Mesodermal cell (in vitro differentiated cells): ENCODE measurements at regions not wholly inside any gene's neighbourhood (a gene's known extent, or its start where the extent isn't known, plus 50 kb on each side); places are given as distances from the start of the nearest gene placed in this dataset.

Experiments used
- H3K27ac ChIP-seq: 2 replicates; pipeline ENCODE4 v1.7.0; 2013; ENCODE audit warnings: mild to moderate bottlenecking, low read depth, low read length, moderate library complexity; ENCODE audit not compliant: severe bottlenecking
- H3K36me3 ChIP-seq: 2 replicates; pipeline ENCODE4 v1.7.1; 2013; ENCODE audit warnings: mild to moderate bottlenecking, low read length, moderate library complexity; ENCODE audit not compliant: control insufficient read depth, insufficient read depth
- H3K4me1 ChIP-seq: one replicate; pipeline ENCODE4 v1.7.1; 2013; ENCODE audit warnings: mild to moderate bottlenecking, low read length; ENCODE audit not compliant: insufficient read depth, control insufficient read depth, poor library complexity, severe bottlenecking
- H3K4me3 ChIP-seq: 2 replicates; pipeline ENCODE4 v1.7.0; 2013; ENCODE audit warnings: low read length, control low read depth, mild to moderate bottlenecking; ENCODE audit not compliant: insufficient read depth, poor library complexity, severe bottlenecking; ENCODE audit errors: extremely low read depth
- H3K9me3 ChIP-seq: 2 replicates; pipeline ENCODE4 v1.7.1; 2013; ENCODE audit warnings: mild to moderate bottlenecking, low read length, moderate library complexity; ENCODE audit not compliant: control insufficient read depth
- WGBS, 2 experiments: methylation state at CpG; one replicate each; pipeline ENCODE4 v1.1.5; 2013; ENCODE audit warnings: missing lambda C conversion rate in 2 of 2; ENCODE audit not compliant: insufficient coverage in 2 of 2; 5-methylcytosine and 5-hydroxymethylcytosine counted together

DNA sequence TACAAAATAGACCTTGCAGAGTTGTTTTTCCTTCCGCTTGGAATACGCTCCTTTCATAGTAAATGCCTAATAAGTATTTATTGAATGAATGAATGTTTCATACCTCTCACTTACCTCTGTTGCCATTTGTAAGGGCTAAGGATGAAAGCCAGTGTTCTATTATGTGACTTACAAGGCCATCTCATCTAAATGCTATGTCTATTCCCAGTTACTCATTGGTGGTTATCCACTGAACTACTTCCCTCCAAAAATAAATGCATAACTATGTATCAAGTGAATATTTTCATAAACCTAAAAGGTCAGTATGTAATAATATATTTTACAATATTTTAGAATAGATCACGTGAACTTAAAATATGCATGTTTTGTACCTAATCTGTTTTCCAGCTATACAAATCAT, 670.5 kb upstream of the RGMB start:
- no peaks in the 10 kb centered on the region for H3K36me3 ChIP-seq

DNA sequence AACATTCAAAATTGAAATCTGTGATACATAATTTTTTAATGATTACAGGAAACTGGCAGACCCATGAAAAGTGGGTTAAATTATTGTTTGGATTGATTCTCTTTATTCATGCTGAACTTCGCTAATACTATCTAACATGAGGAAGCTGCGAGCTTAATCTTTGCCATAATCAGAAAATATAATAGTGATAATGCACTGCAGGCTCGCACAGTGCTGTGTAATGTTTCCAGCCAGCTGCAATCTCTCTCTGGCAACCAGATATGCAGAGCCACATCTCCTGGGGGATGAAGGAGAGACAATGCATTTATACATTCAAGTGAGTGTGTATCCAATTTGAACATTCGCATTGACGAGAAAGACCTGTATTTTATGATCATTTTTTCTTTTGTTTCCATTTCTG, 669.7 kb upstream of the RGMB start:
- peaks cover 5% of the 10 kb centered on the region for H3K4me1 ChIP-seq
- WGBS, 2 experiments = 80 to 100% methylated on average over 1 to 2 of the region's 5 CpGs
- no peak overlapping the region for H3K27ac ChIP-seq
- no peaks in the 10 kb centered on the region for H3K9me3 ChIP-seq
- no peaks in the 10 kb centered on the region for H3K36me3 ChIP-seq
- H3K4me3 ChIP-seq = no peak overlapping the region

More for the DNA sequence above, 670.5 kb upstream of the RGMB start:
- Histone ChIP-seq H3K4me3 (no peak overlapping the region), H3K27ac (no peak overlapping the region), H3K9me3 (no peaks in the 10 kb centered on the region), H3K4me1 (no peaks in the 10 kb centered on the region)
- WGBS, 2 experiments = no CpG with 5 or more reads among the region's 3 CpGs

DNA sequence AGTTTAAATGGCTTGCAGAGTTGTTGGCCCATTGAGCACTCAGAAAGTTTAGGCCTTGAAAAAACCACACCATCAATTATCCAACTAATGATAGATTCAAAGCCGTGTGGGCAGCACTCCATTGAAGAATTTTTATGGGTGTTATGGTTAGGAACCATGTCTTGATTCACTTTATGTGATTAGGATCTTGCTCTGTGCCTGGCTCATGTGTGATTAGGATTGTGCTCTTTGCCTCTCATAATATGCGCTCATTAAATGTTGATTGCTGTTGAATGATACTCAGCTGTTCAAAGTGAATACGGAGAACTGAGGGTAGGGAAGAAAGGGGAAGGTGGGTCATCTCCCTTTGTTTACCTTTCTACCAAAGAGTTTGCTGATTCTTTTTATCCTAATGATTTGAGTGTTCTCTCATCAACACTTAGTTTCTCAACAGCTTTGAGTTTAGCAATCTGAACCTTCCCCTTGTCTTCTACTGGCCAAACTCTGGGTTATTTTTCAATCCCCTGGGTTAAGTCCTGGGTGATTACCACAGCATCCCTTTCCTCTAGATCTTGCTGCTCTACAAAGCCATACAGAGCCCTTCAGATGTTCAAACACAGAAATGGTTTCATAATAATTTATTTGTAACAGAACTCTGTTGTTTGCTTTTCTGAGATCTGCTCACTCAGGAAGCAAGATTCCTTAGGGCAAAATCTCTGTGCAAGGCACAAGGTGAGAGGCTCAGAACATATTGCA, 668.8 kb upstream of the RGMB start:
- WGBS, 2 experiments = 90% methylated on average over 2 of the region's 3 CpGs; no CpG with 5 or more reads in 1 of the 2 experiments
- H3K36me3 ChIP-seq = no peaks in the 10 kb centered on the region
- no peaks in the 10 kb centered on the region for H3K9me3 ChIP-seq
- peaks cover 5% of the 10 kb centered on the region for H3K4me1 ChIP-seq
- no peak overlapping the region for H3K4me3 ChIP-seq
- H3K27ac ChIP-seq = no peak overlapping the region

DNA sequence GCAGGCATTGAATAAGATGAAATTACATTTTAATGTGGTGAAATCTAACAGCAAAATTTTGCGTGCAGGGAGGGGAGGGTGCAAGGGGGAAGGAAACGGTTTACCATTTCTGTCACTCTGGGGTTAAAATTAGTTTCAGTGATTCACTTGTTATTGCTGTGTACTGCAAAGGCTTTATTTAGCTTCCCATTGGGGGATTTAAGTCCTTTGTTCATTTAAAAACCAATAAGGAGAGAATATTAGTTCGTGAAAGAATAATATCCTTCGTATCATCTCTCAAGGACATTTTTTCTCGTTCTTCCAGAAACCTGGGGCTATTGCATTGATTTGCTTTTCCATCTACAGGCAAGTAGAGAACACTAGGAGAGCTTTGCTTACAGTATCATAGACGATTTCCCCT, 667.8 kb upstream of the RGMB start:
- H3K4me1 ChIP-seq = peaks cover 10% of the 10 kb centered on the region
- 97 to 98% methylated on average over 4 of the region's 6 CpGs for WGBS, 2 experiments
- no peak overlapping the region for H3K27ac ChIP-seq
- no peak overlapping the region for H3K4me3 ChIP-seq
- no peaks in the 10 kb centered on the region for H3K36me3 ChIP-seq
- no peaks in the 10 kb centered on the region for H3K9me3 ChIP-seq

DNA sequence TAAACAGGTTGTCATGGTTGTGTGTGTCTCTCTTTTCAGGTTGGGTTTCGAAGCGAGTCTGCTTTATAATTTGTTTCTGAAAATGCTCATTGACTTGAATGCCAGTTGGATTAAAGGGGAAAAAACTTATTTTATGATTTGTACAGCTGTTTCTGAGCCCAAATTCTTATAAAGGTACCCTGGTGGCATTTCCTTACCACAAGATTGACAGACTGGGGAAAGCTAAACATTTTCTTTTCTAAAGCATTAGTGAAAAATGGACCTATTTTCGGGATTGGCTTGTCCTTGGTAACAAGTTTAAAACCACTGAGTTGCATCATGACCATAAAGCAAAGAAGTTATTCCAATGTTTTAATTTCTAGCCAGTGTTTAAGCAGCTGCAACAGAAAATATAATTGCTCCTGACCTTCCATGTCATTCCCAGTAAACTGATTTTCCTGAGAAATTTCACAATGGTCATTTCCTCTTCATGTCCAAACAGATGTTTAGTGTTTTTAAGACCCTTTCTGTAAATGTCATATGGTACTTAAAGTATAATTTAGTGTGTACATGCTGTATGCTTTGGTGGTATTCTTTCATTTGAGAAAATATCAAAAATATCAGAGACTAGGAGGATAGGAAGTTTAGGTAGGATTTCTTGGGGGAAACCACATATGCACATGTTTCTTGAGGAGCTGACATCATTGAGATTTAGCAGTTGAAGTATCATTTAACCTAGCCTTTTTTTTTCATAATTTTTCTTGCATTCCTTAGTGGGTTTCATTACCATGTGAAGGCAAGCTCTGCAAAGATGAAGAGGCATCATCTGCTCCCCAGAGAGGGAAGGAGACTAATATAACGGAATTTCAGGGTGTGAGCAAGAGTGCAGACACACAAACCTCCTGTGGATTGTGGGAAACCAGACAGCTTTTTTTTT, 667.1 kb upstream of the RGMB start:
- Histone ChIP-seq H3K4me1 (peaks cover 10% of the 10 kb centered on the region), H3K9me3 (no peaks in the 10 kb centered on the region), H3K27ac (no peak overlapping the region), H3K36me3 (no peaks in the 10 kb centered on the region), H3K4me3 (no peak overlapping the region)
- WGBS, 2 experiments = 70 to 90% methylated on average over 2 of the region's 4 CpGs

DNA sequence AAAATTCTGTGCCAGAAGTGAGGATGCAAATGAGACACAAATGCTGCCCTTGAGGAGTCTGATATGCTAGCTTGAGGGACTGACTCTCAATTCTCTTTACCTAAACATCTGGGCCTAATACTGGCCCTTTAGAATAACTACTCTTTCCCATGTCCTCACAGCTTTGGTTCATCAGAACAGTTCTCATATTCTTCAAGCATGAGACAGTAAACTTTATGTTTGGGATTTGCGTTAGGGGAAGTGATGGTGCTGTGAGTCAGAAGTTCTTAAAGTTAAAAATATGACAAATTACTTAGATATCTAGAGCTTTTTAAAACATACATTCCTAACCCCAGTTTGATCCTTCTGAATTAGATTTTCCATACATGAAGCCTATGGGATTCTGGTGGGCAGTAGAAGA, 665.0 kb upstream of the RGMB start:
- no peaks in the 10 kb centered on the region for H3K9me3 ChIP-seq
- WGBS, 2 experiments = no CpG with 5 or more reads among the region's 1 CpG
- peaks cover 10% of the 10 kb centered on the region for H3K4me1 ChIP-seq
- no peak overlapping the region for H3K27ac ChIP-seq
- no peaks in the 10 kb centered on the region for H3K36me3 ChIP-seq
- no peak overlapping the region for H3K4me3 ChIP-seq

DNA sequence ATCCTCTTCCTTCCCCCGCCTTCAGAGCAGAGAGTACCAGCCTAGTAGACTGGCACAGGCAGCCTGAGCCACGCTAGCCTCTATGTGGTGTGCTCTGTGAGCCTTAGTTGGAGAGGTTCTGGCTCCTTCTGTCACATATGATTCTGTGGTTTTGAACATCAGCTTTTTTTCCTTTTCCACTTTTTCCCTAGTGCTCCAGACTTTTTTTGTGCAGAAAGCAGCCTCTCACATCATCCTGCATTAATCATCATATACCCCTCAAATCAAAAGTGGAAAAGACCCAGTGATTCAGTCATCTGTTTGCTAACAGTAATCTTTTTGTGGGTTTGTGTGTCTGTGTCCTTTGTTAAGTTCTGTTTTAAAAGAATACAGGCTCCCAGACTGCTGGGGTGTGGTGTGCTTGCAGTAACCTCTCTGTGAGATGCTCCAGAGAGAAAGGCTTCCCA, 663.9 kb upstream of the RGMB start:
- Histone ChIP-seq H3K27ac (no peak overlapping the region), H3K4me3 (no peak overlapping the region), H3K36me3 (no peaks in the 10 kb centered on the region), H3K9me3 (no peaks in the 10 kb centered on the region), H3K4me1 (peaks cover 10% of the 10 kb centered on the region)
- no CpG with 5 or more reads among the region's 2 CpGs for whole genome bisulfite sequencing, 2 experiments

DNA sequence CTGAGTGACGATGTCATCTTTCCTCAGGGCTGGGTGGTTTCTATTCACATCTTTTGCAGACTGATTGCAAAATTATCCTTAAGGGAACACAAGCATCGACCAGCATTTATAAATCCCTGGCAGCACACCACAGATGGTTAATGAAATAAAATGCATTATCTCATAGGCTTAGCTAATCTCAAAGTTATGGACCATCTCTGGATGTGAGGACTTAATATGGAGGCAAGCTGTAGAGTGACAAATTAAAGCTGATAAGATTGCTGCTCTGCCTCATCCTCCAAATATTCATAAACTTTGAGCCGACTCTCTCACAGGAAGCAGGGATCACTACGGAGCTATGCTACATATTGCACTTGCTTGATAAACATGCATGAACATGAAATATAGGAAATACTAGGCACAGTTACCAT, 663.2 kb upstream of the RGMB start:
- no peak overlapping the region for H3K27ac ChIP-seq
- no CpG with 5 or more reads among the region's 4 CpGs for WGBS, 2 experiments
- peaks cover 10% of the 10 kb centered on the region for H3K4me1 ChIP-seq
- no peaks in the 10 kb centered on the region for H3K36me3 ChIP-seq
- no peak overlapping the region for H3K4me3 ChIP-seq
- H3K9me3 ChIP-seq = no peaks in the 10 kb centered on the region

DNA sequence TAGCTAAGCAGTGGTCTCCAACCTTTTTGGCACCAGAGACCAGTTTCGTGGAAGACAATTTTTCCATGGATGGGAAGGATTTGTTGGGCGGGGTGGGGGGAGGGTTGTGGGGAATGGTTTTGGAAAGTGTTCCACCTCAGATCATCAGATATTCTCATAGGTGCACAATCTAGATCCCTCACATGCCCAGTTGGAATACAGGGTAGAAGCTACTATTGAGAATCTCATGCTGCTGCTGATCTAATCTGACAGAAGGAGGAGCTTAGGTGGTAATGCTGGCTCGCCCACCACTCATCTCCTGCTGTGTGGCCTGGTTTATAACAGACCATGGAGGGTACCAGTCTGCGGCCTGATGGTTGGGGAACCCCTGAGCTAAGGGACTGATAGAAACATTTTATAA, 662.7 kb upstream of the RGMB start:
- no peak overlapping the region for H3K27ac ChIP-seq
- 86% methylated on average over 1 of the region's 4 CpGs; no CpG with 5 or more reads in 1 of the 2 experiments for WGBS, 2 experiments
- H3K4me1 ChIP-seq = peaks cover 10% of the 10 kb centered on the region
- no peaks in the 10 kb centered on the region for H3K9me3 ChIP-seq
- H3K4me3 ChIP-seq = no peak overlapping the region
- H3K36me3 ChIP-seq = no peaks in the 10 kb centered on the region

DNA sequence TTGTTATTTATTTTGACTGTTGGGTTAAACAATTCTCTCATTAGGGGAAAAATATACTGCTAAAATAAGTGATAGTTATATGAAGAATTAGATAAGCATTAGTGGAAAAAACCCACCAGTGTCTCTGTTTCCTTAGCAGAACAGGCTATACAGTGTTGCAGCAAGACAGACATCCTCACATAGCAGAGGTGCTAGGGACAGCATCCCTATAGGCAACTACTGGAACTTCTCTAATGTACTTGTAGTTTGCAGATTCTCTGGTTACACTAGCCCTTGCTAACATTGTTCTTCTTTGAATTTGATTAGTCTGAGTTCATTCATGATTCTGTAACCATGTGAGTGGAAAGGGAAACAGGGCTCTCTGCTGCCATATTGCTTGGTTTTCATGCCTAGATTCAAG, 661.8 kb upstream of the RGMB start:
- peaks cover 10% of the 10 kb centered on the region for H3K4me1 ChIP-seq
- H3K36me3 ChIP-seq = no peaks in the 10 kb centered on the region
- no peaks in the 10 kb centered on the region for H3K9me3 ChIP-seq
- H3K27ac ChIP-seq = no peak overlapping the region
- H3K4me3 ChIP-seq = no peak overlapping the region
